CD4-positive, alpha-beta memory T cell (primary cell): ENCODE measurements at regions not wholly inside any gene's neighbourhood (a gene's known extent, or its start where the extent isn't known, plus 50 kb on each side); places are given as distances from the start of the nearest gene placed in this dataset.

ENCODE experiments used
- CTCF ChIA-PET: fragments of 350-600 bp; sonication (Branson Sonifier 250); formaldehyde crosslinking; loops from one replicate; lab custom pipeline; 2021; ENCODE audit warnings: inconsistent platforms; ENCODE audit not compliant: partially characterized antibody; lab: Charles Lee
- POLR2A ChIA-PET: fragments of 350-600 bp; sonication (Branson Sonifier 250); formaldehyde crosslinking; loops from one replicate; lab custom pipeline; 2021; ENCODE audit not compliant: partially characterized antibody; lab: Charles Lee
- DNase-seq, 5 donors: peaks; one replicate each; pipeline versions ENCODE4 v3.0.0 to v3.0.0-alpha.2; 2020 to 2022; ENCODE audit warnings: mixed read lengths in 1 of 5
- H3K27ac ChIP-seq: one replicate; pipeline ENCODE4 v1.7.0; 2013; ENCODE audit warnings: low read depth, low read length
- H3K27me3 ChIP-seq: 2 replicates; pipeline ENCODE4 v1.7.0; 2013; ENCODE audit warnings: mild to moderate bottlenecking, low read length, moderate library complexity; ENCODE audit not compliant: insufficient read depth
- H3K36me3 ChIP-seq: 2 replicates; pipeline ENCODE4 v1.7.0; 2013; ENCODE audit warnings: mild to moderate bottlenecking, low read length, moderate library complexity; ENCODE audit not compliant: insufficient read depth
- H3K4me1 ChIP-seq: 2 replicates; pipeline ENCODE4 v1.7.0; 2013; ENCODE audit warnings: mild to moderate bottlenecking, low read length, moderate library complexity; ENCODE audit not compliant: insufficient read depth
- H3K4me3 ChIP-seq, 2 donors: one replicate each; pipeline ENCODE4 v1.7.0; 2013; ENCODE audit warnings: low read length in 2 of 2, mild to moderate bottlenecking in 1 of 2
- H3K9me3 ChIP-seq, 2 donors: one replicate each; pipeline ENCODE4 v1.7.0; 2013; ENCODE audit warnings: low read length in 2 of 2, control low read depth in 1 of 2; ENCODE audit not compliant: control insufficient read depth in 1 of 2
- H3K27ac Mint-ChIP-seq, 7 donors: one replicate each; pipeline ENCODE4 v1.8.0; 2020 to 2021; ENCODE audit warnings: mixed read lengths in 7 of 7, mild to moderate bottlenecking in 6 of 7, inconsistent platforms in 3 of 7, moderate library complexity in 3 of 7
- H3K27me3 Mint-ChIP-seq, 2 donors: one replicate each; pipeline ENCODE4 v1.8.0; 2020 to 2021; ENCODE audit warnings: mixed read lengths in 2 of 2
- H3K36me3 Mint-ChIP-seq, 2 donors: one replicate each; pipeline ENCODE4 v1.8.0; 2020 to 2021; ENCODE audit warnings: mixed read lengths in 2 of 2, inconsistent platforms in 1 of 2, mild to moderate bottlenecking in 1 of 2
- H3K4me1 Mint-ChIP-seq, 4 donors: one replicate each; pipeline ENCODE4 v1.8.0; 2020 to 2021; ENCODE audit warnings: mixed read lengths in 4 of 4, mild to moderate bottlenecking in 1 of 4
- H3K4me3 Mint-ChIP-seq, 8 donors: one replicate each; pipeline ENCODE4 v1.8.0; 2020 to 2021; ENCODE audit warnings: mixed read lengths in 8 of 8, mild to moderate bottlenecking in 7 of 8, moderate library complexity in 6 of 8, inconsistent platforms in 3 of 8
- H3K9me3 Mint-ChIP-seq, 8 donors: one replicate each; pipeline ENCODE4 v1.8.0; 2020 to 2021; ENCODE audit warnings: mixed read lengths in 8 of 8, mild to moderate bottlenecking in 5 of 8, inconsistent platforms in 3 of 8, moderate library complexity in 1 of 8
- intact Hi-C: fragments of 100-400 bp; cut with micrococcal nuclease; formaldehyde crosslinking; loops from one replicate; pipeline ENCODE4 v1.15.1; 2023

DNA sequence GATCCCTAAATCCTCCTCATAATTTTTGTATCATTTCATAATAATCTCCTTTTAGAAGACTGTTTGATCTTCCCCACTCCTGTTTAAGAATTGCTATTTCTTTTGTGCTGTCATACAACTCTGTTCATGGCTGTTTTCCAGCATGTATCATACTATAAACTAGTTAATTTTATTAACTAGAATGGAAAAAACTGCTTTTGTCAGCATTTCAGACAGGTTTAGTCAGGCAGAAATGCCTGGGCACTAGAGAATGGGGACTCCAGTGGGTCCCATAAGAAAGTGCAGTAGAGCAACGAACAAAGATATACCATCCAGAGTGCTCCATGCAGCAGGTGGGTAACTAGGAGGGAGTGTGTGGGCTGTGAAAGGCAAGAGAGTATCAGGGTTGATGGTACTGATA lies 523.9 kb downstream of the PLOD2 start:
- Mint-ChIP-seq H3K9me3 (peaks cover 0 to 14% (median 6%) of the 10 kb centered on the region in 8 donors), H3K36me3 (no peaks in the 10 kb centered on the region), H3K4me1 (no peaks in the 10 kb centered on the region), H3K27ac (no peak overlapping the region), H3K4me3 (no peak overlapping the region), H3K27me3 (no peaks in the 10 kb centered on the region)
- Histone ChIP-seq H3K4me3 (no peak overlapping the region), H3K27ac (no peak overlapping the region), H3K27me3 (no peaks in the 10 kb centered on the region), H3K4me1 (no peaks in the 10 kb centered on the region), H3K9me3 (no peaks in the 10 kb centered on the region), H3K36me3 (no peaks in the 10 kb centered on the region)
- DNase-seq = no peak
- intact Hi-C loops = no loop called here
- CTCF ChIA-PET = no interaction called here
- POLR2A ChIA-PET = no interaction called here

DNA sequence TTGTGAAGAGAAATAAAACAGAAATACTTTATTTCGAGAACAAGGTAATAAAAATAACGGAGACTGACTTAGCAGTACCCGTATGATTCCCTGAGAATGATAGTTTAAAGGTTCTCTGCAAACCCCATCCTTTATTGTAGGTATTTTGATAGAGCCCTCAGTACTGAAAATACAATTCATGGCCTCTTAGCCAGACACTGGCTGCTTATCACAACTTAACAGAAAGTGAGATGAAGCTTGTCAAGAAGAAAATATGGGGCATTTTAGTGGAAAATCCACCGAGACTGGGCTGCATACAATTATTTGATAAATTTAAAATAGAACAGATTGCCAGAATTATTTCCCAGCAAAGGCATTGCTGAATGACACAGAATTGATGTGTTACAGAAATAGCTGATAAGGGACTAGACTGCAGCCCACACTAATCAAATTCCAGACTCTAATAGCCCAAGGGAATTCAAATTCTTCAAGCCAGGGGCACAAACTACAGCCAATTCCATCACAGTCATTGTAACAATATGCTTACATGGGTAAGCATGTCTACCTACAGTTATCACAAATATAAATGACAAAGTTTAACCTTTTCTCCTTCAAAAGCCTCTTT lies 521.9 kb downstream of the PLOD2 start:
- intact Hi-C loops = no loop called here
- peaks cover 0 to 6% (median 2%) of the 10 kb centered on the region in 8 donors for H3K9me3 Mint-ChIP-seq
- no peak overlapping the region for H3K4me3 ChIP-seq
- no peaks in the 10 kb centered on the region for H3K36me3 Mint-ChIP-seq
- ChIA-PET POLR2A (no interaction called here), CTCF (no interaction called here)
- H3K4me3 Mint-ChIP-seq = no peak overlapping the region
- no peak overlapping the region for H3K27ac ChIP-seq
- H3K27me3 Mint-ChIP-seq = no peaks in the 10 kb centered on the region
- H3K9me3 ChIP-seq = no peaks in the 10 kb centered on the region
- H3K27me3 ChIP-seq = no peaks in the 10 kb centered on the region
- no peaks in the 10 kb centered on the region for H3K4me1 Mint-ChIP-seq
- no peak for DNase-seq
- H3K27ac Mint-ChIP-seq = no peak overlapping the region
- H3K36me3 ChIP-seq = no peaks in the 10 kb centered on the region
- H3K4me1 ChIP-seq = no peaks in the 10 kb centered on the region

DNA sequence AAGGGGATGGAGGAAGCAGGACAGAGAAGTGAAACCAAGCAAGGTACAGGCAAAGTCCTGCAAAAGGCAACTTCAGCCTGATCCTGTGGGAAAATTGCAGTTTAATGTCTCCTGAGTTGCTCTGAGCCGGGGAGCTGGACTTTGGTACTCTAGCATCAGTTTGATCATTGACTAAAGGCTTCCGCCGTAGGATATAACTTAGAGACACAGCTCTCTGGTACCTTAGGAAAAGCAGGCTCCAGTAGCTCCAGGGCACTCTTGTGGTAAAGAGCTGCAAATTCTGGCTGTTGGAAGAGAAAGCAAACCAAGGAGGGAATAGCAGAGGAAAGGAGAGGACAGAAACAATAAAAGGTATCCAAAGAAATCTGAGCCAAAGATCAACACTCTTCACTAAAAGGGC lies 521.1 kb downstream of the PLOD2 start:
- POLR2A ChIA-PET = no interaction called here
- intact Hi-C loops = no loop called here
- Histone ChIP-seq H3K9me3 (no peaks in the 10 kb centered on the region), H3K4me1 (no peaks in the 10 kb centered on the region), H3K27me3 (no peaks in the 10 kb centered on the region), H3K4me3 (no peak overlapping the region), H3K36me3 (no peaks in the 10 kb centered on the region), H3K27ac (no peak overlapping the region)
- no peaks in the 10 kb centered on the region for H3K4me1 Mint-ChIP-seq
- H3K4me3 Mint-ChIP-seq = no peak overlapping the region
- CTCF ChIA-PET = no interaction called here
- peaks cover 0 to 6% (median 2%) of the 10 kb centered on the region in 8 donors for H3K9me3 Mint-ChIP-seq
- no peaks in the 10 kb centered on the region for H3K36me3 Mint-ChIP-seq
- H3K27ac Mint-ChIP-seq = no peak overlapping the region
- DNase-seq = no peak
- no peaks in the 10 kb centered on the region for H3K27me3 Mint-ChIP-seq

DNA sequence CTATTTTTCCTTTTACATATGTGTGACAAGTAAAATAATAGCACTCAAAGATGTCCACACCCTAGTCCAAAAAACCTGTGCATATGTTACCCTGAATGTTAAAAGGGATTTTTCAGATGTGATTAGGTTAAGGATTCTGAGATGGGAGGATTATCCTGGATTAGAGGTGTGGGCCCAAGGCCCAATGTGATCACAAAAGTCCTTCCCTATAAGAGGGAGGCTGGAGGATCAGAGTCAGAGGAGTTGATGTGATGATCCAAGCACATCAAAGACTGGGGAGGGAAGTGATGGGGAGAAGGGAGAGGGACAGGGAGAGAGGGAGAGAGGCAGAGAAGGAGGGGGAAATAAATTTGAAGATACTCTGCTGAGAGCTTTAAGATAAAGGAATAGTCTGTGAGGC lies 512.6 kb downstream of the PLOD2 start:
- H3K4me3 Mint-ChIP-seq = no peak overlapping the region
- peaks cover 0 to 8% (median 6%) of the 10 kb centered on the region in 8 donors for H3K9me3 Mint-ChIP-seq
- H3K27ac Mint-ChIP-seq = no peak overlapping the region
- ChIA-PET CTCF (no interaction called here), POLR2A (no interaction called here)
- H3K4me1 ChIP-seq = no peaks in the 10 kb centered on the region
- H3K27me3 ChIP-seq = no peaks in the 10 kb centered on the region
- H3K4me1 Mint-ChIP-seq = no peaks in the 10 kb centered on the region
- no peaks in the 10 kb centered on the region for H3K36me3 ChIP-seq
- no peaks in the 10 kb centered on the region for H3K9me3 ChIP-seq
- intact Hi-C loops = no loop called here
- no peak overlapping the region for H3K4me3 ChIP-seq
- H3K36me3 Mint-ChIP-seq = no peaks in the 10 kb centered on the region
- DNase-seq = no peak
- H3K27me3 Mint-ChIP-seq = no peaks in the 10 kb centered on the region
- H3K27ac ChIP-seq = no peak overlapping the region

DNA sequence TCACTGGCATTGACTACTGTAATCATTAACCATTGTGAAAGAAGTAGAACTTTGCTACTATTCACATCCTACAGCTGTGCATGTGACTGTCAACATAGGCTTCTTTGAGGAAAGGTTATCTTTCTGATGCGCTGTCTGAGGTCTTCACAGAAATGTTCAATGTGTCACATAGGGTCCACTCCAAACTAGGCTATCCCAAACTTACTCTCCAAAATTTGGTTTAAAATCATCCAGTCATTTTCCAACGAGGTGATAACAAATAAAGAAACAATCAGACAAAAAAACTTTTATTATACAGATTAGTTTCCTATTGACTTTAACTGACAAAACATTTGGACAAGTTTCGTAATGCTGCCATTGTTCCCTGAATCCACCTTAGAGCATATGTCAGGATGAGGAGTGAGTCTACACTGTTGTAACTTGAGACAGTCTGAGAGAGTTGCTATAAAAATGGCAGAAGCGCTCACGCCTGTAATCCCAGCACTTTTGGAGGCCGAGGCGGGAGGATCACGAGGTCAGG lies 511.6 kb downstream of the PLOD2 start:
- Mint-ChIP-seq H3K27ac (no peak overlapping the region), H3K27me3 (no peaks in the 10 kb centered on the region), H3K4me1 (no peaks in the 10 kb centered on the region), H3K9me3 (peaks cover 0 to 8% (median 6%) of the 10 kb centered on the region in 8 donors), H3K4me3 (no peak overlapping the region), H3K36me3 (no peaks in the 10 kb centered on the region)
- H3K4me1 ChIP-seq = no peaks in the 10 kb centered on the region
- POLR2A ChIA-PET = no interaction called here
- no peak overlapping the region for H3K27ac ChIP-seq
- no peaks in the 10 kb centered on the region for H3K27me3 ChIP-seq
- intact Hi-C loops = no loop called here
- no peaks in the 10 kb centered on the region for H3K9me3 ChIP-seq
- CTCF ChIA-PET = no interaction called here
- H3K4me3 ChIP-seq = no peak overlapping the region
- H3K36me3 ChIP-seq = no peaks in the 10 kb centered on the region
- DNase-seq = no peak

DNA sequence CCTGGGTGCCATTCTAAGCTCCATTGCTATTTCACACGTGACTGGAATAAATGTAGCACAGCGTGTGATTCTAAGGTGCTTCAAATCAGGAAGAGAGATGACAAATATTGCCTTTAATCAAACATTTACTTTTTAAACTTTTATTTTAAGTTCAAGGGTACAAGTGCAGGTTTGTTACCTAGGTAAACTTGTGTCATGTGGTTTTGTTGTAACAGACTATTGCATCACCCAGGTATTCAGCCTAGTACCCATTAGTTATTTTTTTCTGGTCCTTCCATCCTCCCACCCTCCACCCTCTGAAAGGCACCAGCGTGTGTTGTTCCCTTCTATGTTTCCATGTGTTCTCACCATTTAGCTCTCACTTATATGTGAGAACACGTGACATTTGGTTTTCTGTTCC lies 510.8 kb downstream of the PLOD2 start:
- no peaks in the 10 kb centered on the region for H3K9me3 ChIP-seq
- no peak for DNase-seq
- Mint-ChIP-seq H3K4me3 (no peak overlapping the region), H3K36me3 (no peaks in the 10 kb centered on the region), H3K27me3 (no peaks in the 10 kb centered on the region), H3K9me3 (peaks cover 0 to 8% (median 5%) of the 10 kb centered on the region in 8 donors), H3K27ac (no peak overlapping the region), H3K4me1 (no peaks in the 10 kb centered on the region)
- H3K36me3 ChIP-seq = no peaks in the 10 kb centered on the region
- intact Hi-C loops = no loop called here
- H3K27me3 ChIP-seq = no peaks in the 10 kb centered on the region
- H3K4me1 ChIP-seq = no peaks in the 10 kb centered on the region
- ChIA-PET POLR2A (no interaction called here), CTCF (no interaction called here)
- H3K4me3 ChIP-seq = no peak overlapping the region
- H3K27ac ChIP-seq = no peak overlapping the region

DNA sequence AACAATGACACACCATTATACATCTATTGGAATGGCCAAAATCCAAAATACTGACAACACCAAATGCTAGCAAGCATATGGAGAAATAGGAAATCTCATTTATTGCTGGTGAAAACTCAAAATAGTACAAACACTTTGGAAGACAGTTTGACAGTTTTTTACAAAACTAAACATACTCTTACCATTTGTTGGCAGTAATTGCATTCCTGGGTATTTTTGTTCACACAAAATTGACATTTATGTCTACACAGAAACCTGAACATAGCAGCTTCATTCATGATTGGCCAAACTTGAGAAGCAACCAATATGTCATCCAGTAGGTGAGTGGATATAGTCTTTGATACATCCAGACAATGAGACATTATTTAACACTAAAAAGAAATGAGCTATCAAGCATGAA lies 489.9 kb downstream of the PLOD2 start:
- intact Hi-C loops = no loop called here
- no peak for DNase-seq
- Mint-ChIP-seq H3K27me3 (no peaks in the 10 kb centered on the region), H3K27ac (no peak overlapping the region), H3K4me3 (no peak overlapping the region), H3K4me1 (no peaks in the 10 kb centered on the region), H3K36me3 (no peaks in the 10 kb centered on the region), H3K9me3 (peaks cover 0 to 10% (median 0%) of the 10 kb centered on the region in 8 donors)
- CTCF ChIA-PET = no interaction called here
- Histone ChIP-seq H3K4me1 (no peaks in the 10 kb centered on the region), H3K27me3 (no peaks in the 10 kb centered on the region), H3K9me3 (no peaks in the 10 kb centered on the region), H3K4me3 (no peak overlapping the region), H3K36me3 (no peaks in the 10 kb centered on the region), H3K27ac (no peak overlapping the region)
- POLR2A ChIA-PET = no interaction called here
